Testis (tissue), 2 donors: ENCODE measurements at regions not wholly inside any gene's neighbourhood (a gene's known extent, or its start where the extent isn't known, plus 50 kb on each side); places are given as distances from the start of the nearest gene placed in this dataset.

Source experiments
- CTCF ChIP-seq, 3 experiments: fragments of 450-650 bp in 2 of 3; fragments of 200-600 bp in 1 of 3; sonication (generic) in 1 of 3; IDR thresholded peaks; one replicate each; pipeline ENCODE4 v1.5.1; 2016 to 2019; ENCODE audit warnings: antibody characterized with exemption in 3 of 3, mild to moderate bottlenecking in 2 of 3, moderate library complexity in 1 of 3
- POLR2A ChIP-seq: fragments of 450-650 bp; IDR thresholded peaks from one replicate; pipeline ENCODE4 v1.6.1; 2017; ENCODE audit warnings: antibody characterized with exemption, mild to moderate bottlenecking, moderate library complexity

DNA sequence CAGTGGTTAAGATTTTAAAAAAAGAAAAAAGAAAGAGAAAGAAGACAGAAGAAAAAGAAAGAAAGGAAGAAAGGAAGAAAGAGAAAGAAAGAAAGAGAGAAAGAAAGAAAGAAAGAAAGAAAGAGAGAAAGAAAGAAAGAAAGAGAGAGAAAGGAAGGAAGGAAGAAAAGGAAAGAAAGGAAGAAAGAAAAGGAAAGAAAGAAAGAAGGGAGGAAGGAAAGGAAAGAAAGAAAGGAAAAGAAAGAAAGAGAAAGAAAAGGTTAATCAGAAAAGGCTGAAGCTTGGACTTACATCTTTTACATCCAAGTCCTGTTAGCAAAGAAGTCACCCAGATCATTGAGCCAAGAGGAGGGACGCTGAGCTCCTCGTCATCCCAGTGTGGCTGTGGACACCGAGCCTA lies 70.0 kb downstream of the IRX2 start:
- TF ChIP-seq POLR2A (no peak), CTCF (IDR thresholded peaks at IDR 0.05) (no peak)
